ENCODE measurements at regions not wholly inside any gene's neighbourhood (a gene's known extent, or its start where the extent isn't known, plus 50 kb on each side); places are given as distances from the start of the nearest gene placed in this dataset.

DNA sequence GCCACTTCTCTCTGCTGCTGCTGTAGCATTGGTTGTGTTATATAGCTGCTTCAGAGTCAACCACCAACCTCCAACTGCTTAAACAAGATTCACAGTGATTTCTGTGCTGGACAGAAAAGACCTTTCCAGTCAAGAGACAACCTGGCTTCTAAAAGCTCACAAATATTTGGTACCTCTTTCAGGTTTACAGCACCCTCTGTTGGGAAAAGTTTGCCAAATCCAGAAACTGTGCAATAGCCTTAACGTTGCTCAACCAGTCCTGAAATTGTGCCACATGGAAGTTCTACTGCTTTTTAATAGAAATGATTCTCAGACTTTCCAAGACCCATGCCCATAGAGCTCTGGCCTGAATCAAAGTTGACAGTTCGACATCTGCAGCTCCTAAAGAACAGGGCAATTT lies 842.1 kb upstream of the HTR2C start:
- CTCF ChIA-PET, result no interaction called here
- no peaks in the 10 kb centered on the region for H3K36me3 Mint-ChIP-seq (ENCODE audit: low read depth)
- intact Hi-C loops (cut with micrococcal nuclease), result no loop called here
- no peak overlapping the region for H3K4me3 Mint-ChIP-seq
- no peak overlapping the region for H3K27ac Mint-ChIP-seq
- H3K4me1 Mint-ChIP-seq (ENCODE audit: low read depth), result no peaks in the 10 kb centered on the region
- DNase-seq, result no peak
- no peaks in the 10 kb centered on the region for H3K27me3 Mint-ChIP-seq (ENCODE audit: low read depth)
- no peaks in the 10 kb centered on the region for H3K9me3 Mint-ChIP-seq

DNA sequence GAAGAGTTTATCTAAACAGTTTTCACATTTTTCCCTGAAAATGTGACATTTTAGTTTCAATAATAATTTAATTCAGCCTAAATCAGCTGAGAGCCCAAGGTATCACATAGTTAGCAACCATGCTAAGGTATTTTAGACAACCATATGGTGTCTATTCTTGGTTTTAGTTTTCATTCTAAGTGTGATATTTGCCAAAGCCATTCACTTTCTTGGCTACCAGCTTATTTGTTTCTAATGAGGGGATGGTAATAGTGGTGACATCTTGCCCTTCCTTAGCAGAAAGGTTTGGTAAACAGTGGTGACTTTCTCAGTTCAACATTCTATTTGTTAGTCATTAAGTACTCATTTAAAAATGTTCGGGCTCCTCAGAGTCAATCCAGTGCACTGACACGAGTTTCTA lies 854.9 kb upstream of the HTR2C start:
- Mint-ChIP-seq H3K27ac (no peak overlapping the region), H3K36me3 (ENCODE audit: low read depth) (peaks cover 1% of the 10 kb centered on the region), H3K4me1 (ENCODE audit: low read depth) (no peaks in the 10 kb centered on the region), H3K9me3 (peaks cover 2% of the 10 kb centered on the region), H3K27me3 (ENCODE audit: low read depth) (no peaks in the 10 kb centered on the region), H3K4me3 (no peak overlapping the region)
- intact Hi-C loops (cut with micrococcal nuclease), result no loop called here
- CTCF ChIA-PET, result no interaction called here
- DNase-seq, result no peak

DNA sequence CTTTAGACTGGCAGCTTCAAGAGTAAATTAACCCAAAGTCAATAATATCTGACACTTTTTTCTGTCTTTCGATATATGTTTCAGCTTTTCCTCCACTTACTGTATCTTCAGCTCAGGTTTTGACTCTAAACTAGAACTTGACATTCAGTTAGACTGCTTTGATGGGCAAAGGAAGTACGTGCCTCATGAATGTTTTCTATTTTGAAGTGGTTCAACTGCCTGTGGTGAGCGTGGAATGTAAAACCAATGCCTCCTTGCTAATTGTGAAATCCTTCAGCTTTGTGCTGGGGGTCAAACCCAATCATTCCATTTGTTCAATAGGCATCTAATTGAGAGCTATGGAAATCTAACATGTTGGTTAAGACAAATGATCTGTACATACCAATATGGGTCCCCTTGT lies 857.0 kb upstream of the HTR2C start:
- H3K4me3 Mint-ChIP-seq, result no peak overlapping the region
- no peaks in the 10 kb centered on the region for H3K4me1 Mint-ChIP-seq (ENCODE audit: low read depth)
- no peak for DNase-seq
- H3K9me3 Mint-ChIP-seq, result no peaks in the 10 kb centered on the region
- intact Hi-C loops (cut with micrococcal nuclease), result no loop called here
- CTCF ChIA-PET, result no interaction called here
- H3K36me3 Mint-ChIP-seq (ENCODE audit: low read depth), result peaks cover 1% of the 10 kb centered on the region
- H3K27ac Mint-ChIP-seq, result no peak overlapping the region
- no peaks in the 10 kb centered on the region for H3K27me3 Mint-ChIP-seq (ENCODE audit: low read depth)

DNA sequence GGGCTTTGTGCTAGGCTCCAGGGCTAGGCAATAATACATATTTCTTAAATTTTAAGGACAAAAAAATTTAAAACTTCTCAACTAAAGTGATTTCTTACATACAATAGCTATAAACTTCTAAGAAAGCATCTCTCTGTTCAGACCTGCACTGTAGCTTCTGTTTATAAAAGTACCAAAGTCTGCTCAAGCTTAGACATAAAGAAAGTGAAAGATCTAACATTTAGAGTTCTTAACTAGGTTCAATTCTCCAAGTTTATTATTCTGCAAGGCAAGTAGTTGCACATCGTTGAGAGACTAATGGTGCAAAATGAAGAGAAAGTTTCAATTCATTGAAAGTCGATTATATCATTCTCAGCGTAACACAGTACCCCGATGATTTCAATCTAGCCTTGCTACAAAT lies 857.4 kb upstream of the HTR2C start:
- no peak overlapping the region for H3K27ac Mint-ChIP-seq
- H3K4me1 Mint-ChIP-seq (ENCODE audit: low read depth), result no peaks in the 10 kb centered on the region
- intact Hi-C loops (cut with micrococcal nuclease), result no loop called here
- peaks cover 1% of the 10 kb centered on the region for H3K36me3 Mint-ChIP-seq (ENCODE audit: low read depth)
- CTCF ChIA-PET, result no interaction called here
- no peaks in the 10 kb centered on the region for H3K27me3 Mint-ChIP-seq (ENCODE audit: low read depth)
- no peaks in the 10 kb centered on the region for H3K9me3 Mint-ChIP-seq
- DNase-seq, result no peak
- H3K4me3 Mint-ChIP-seq, result no peak overlapping the region

- CTCF ChIA-PET, result no interaction called here
- Mint-ChIP-seq H3K27ac (no peak overlapping the region), H3K9me3 (no peaks in the 10 kb centered on the region), H3K36me3 (ENCODE audit: low read depth) (no peaks in the 10 kb centered on the region), H3K27me3 (ENCODE audit: low read depth) (no peaks in the 10 kb centered on the region), H3K4me1 (ENCODE audit: low read depth) (no peaks in the 10 kb centered on the region), H3K4me3 (no peak overlapping the region)
- intact Hi-C loops (cut with micrococcal nuclease), result no loop called here
- DNase-seq, result no peak
Observed at GRCh38 chrX:113726009-113726408, 857.9 kb upstream of the HTR2C start.

- no peak overlapping the region for H3K27ac Mint-ChIP-seq
- intact Hi-C loops (cut with micrococcal nuclease), result no loop called here
- no peak overlapping the region for H3K4me3 Mint-ChIP-seq
- CTCF ChIA-PET, result no interaction called here
- H3K9me3 Mint-ChIP-seq, result peaks cover 2% of the 10 kb centered on the region
- H3K36me3 Mint-ChIP-seq (ENCODE audit: low read depth), result no peaks in the 10 kb centered on the region
- no peaks in the 10 kb centered on the region for H3K4me1 Mint-ChIP-seq (ENCODE audit: low read depth)
- DNase-seq, result no peak
- H3K27me3 Mint-ChIP-seq (ENCODE audit: low read depth), result no peaks in the 10 kb centered on the region
Observed at GRCh38 chrX:113699939-113700338, 859.3 kb upstream of the AMOT start.

GRCh38 chrX:113675278-113675677 lies 834.6 kb upstream of the AMOT start:
- CTCF ChIA-PET, result no interaction called here
- Mint-ChIP-seq H3K27me3 (ENCODE audit: low read depth) (no peaks in the 10 kb centered on the region), H3K4me3 (no peak overlapping the region), H3K9me3 (no peaks in the 10 kb centered on the region), H3K36me3 (ENCODE audit: low read depth) (no peaks in the 10 kb centered on the region), H3K4me1 (ENCODE audit: low read depth) (no peaks in the 10 kb centered on the region), H3K27ac (no peak overlapping the region)
- DNase-seq, result no peak
- intact Hi-C loops (cut with micrococcal nuclease), result no loop called here

GRCh38 chrX:113651306-113651705 lies 810.7 kb upstream of the AMOT start:
- Mint-ChIP-seq H3K4me1 (ENCODE audit: low read depth) (no peaks in the 10 kb centered on the region), H3K36me3 (ENCODE audit: low read depth) (no peaks in the 10 kb centered on the region), H3K9me3 (no peaks in the 10 kb centered on the region), H3K4me3 (no peak overlapping the region), H3K27me3 (ENCODE audit: low read depth) (no peaks in the 10 kb centered on the region), H3K27ac (no peak overlapping the region)
- CTCF ChIA-PET, result no interaction called here
- DNase-seq, result no peak
- intact Hi-C loops (cut with micrococcal nuclease), result no loop called here

DNA sequence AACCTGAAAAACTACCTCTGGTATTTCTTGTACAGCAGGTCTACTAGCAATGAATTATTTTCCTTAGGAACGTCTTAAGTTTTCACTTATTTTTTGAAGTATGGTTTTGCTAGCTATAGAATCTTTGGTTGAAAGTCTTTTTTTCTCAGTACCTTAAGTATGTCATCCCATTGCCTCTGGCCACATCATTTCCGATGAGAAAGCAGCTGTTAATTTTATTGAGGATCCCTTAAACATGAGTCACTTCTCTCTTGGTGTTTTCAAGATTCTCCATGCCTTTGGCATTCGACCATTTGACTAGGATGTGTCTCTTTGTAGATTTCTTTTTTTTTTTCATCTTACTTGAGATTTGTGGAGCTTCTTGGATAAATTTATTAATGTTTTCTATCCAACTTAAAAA lies 803.8 kb upstream of the AMOT start:
- Mint-ChIP-seq H3K4me3 (no peak overlapping the region), H3K4me1 (ENCODE audit: low read depth) (no peaks in the 10 kb centered on the region), H3K9me3 (no peaks in the 10 kb centered on the region), H3K36me3 (ENCODE audit: low read depth) (no peaks in the 10 kb centered on the region), H3K27me3 (ENCODE audit: low read depth) (no peaks in the 10 kb centered on the region), H3K27ac (no peak overlapping the region)
- no peak for DNase-seq
- CTCF ChIA-PET, result no interaction called here
- intact Hi-C loops (cut with micrococcal nuclease), result no loop called here

DNA sequence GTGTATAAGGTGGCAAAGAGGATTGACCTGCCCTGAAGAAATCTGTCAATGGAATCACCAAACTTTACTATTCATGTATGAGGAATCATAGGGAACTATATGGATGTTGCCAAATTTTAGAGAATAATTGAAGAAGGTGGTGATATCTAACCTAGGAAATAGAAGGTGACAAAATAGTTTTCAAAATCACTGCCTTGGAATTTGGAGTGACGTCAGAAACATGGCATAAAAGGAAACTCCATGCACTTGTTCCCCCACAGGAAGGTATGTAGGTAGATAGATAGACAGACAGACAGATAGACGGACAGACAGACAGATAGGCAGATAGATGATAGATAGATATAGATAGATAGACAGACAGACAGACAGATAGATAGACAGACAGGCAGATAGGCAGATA lies 793.9 kb upstream of the AMOT start:
- Mint-ChIP-seq H3K27ac (no peak overlapping the region), H3K4me1 (ENCODE audit: low read depth) (no peaks in the 10 kb centered on the region), H3K4me3 (no peak overlapping the region), H3K36me3 (ENCODE audit: low read depth) (no peaks in the 10 kb centered on the region), H3K9me3 (peaks cover 3% of the 10 kb centered on the region), H3K27me3 (ENCODE audit: low read depth) (no peaks in the 10 kb centered on the region)
- no peak for DNase-seq
- CTCF ChIA-PET, result no interaction called here
- intact Hi-C loops (cut with micrococcal nuclease), result no loop called here

- H3K36me3 Mint-ChIP-seq (ENCODE audit: low read depth), result no peaks in the 10 kb centered on the region
- H3K27me3 Mint-ChIP-seq (ENCODE audit: low read depth), result no peaks in the 10 kb centered on the region
- no peak overlapping the region for H3K4me3 Mint-ChIP-seq
- no peak overlapping the region for H3K27ac Mint-ChIP-seq
- DNase-seq, result no peak
- no peaks in the 10 kb centered on the region for H3K9me3 Mint-ChIP-seq
- CTCF ChIA-PET, result no interaction called here
- H3K4me1 Mint-ChIP-seq (ENCODE audit: low read depth), result no peaks in the 10 kb centered on the region
- intact Hi-C loops (cut with micrococcal nuclease), result no loop called here
Observed at GRCh38 chrX:113629326-113629725, 788.7 kb upstream of the AMOT start.

DNA sequence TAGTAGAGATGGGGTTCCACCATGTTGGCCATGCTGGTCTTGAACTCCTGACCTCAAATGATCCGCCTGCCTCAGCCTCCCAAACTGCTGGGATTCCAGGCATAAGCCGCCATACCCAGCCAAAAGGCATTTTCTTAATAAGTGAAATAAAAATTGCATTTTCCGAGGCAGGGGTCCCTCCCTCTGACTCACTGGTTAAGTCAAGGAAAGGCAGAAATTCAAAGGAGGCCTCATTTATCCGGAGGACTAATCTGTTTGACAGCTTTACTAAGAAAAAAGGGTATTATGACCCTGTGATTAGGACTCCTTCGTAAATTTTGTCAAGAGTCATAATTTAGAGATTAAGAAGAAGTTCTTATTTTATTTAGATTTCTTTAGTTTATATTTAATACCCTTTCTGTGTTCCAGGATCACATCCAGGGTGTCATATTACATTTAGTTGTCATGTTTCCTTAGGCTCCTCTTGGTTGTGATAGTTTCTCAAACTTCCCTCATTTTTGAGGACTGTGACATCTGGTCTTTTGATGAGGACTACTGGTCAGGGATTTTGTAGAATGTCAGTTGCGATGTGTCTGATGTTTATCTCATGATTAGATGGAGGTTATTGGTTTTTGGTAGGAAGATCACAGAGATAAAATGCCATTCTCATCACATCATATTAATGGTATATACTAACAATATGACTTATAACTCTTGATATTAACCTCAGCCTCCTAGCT lies 753.7 kb upstream of the AMOT start:
- Mint-ChIP-seq H3K4me3 (no peak overlapping the region), H3K36me3 (ENCODE audit: low read depth) (no peaks in the 10 kb centered on the region), H3K9me3 (peaks cover 7% of the 10 kb centered on the region), H3K27ac (no peak overlapping the region), H3K27me3 (ENCODE audit: low read depth) (no peaks in the 10 kb centered on the region), H3K4me1 (ENCODE audit: low read depth) (no peaks in the 10 kb centered on the region)
- intact Hi-C loops (cut with micrococcal nuclease), result no loop called here
- CTCF ChIA-PET, result no interaction called here
- no peak for DNase-seq

GRCh38 chrX:113586281-113586898 lies 745.8 kb upstream of the AMOT start:
- no peaks in the 10 kb centered on the region for H3K27me3 Mint-ChIP-seq (ENCODE audit: low read depth)

More at GRCh38 chrX:113586281-113586898, 745.8 kb upstream of the AMOT start:
- Mint-ChIP-seq H3K27ac (no peak overlapping the region), H3K36me3 (ENCODE audit: low read depth) (no peaks in the 10 kb centered on the region), H3K4me3 (no peak overlapping the region), H3K9me3 (peaks cover 2% of the 10 kb centered on the region), H3K4me1 (ENCODE audit: low read depth) (no peaks in the 10 kb centered on the region)
- DNase-seq, result no peak
- intact Hi-C loops (cut with micrococcal nuclease), result no loop called here
- CTCF ChIA-PET, result interaction anchor here (0.7 kb wide), 1 partner anchor 1151 kb away, joined by 3 read pairs; no protein-coding TSS in a partner anchor
